ENCODE measurements at regions not wholly inside any gene's neighbourhood (a gene's known extent, or its start where the extent isn't known, plus 50 kb on each side); places are given as distances from the start of the nearest gene placed in this dataset.
A peak's percentile ranks its signal among the peaks of the same experiment; 100 is the strongest.
"Not testable (repeated sequence)": the region's sequence is repeated elsewhere in the genome, so short reads cannot be mapped to it uniquely, and the experiment has no call there.

DNA sequence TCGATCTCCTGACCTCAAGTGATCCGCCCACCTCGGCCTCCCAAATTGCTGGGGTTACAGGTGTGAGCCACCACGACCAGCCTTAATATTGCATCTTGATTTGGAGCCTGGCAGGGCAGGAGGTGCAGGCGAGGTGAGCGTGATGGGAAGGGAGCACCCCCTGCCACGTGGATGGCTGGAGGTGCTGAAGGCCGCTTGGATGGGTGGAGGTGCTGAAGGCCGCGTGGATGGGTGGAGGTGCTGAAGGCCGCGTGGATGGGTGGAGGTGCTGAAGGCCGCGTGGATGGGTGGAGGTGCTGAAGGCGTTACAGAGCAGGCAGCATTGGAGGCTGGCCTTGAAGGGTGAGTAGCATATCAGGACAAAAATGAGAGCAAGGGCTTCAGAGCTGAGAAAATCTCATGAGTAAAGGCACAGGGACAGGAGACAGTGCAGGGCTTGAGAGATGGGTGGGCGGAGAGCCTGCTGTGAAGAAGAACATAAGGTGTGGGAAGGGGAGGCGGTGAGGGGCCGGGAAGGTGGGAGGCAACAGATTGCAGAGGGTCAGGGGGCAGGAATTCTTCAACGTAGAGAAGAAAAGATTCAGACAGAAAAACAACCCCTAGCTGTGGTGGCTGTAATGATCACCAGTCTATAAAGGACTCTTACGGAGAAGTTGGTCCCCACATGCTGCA, 101.7 kb upstream of the SEC14L1 start:
- DNase-seq, result no peak

DNA sequence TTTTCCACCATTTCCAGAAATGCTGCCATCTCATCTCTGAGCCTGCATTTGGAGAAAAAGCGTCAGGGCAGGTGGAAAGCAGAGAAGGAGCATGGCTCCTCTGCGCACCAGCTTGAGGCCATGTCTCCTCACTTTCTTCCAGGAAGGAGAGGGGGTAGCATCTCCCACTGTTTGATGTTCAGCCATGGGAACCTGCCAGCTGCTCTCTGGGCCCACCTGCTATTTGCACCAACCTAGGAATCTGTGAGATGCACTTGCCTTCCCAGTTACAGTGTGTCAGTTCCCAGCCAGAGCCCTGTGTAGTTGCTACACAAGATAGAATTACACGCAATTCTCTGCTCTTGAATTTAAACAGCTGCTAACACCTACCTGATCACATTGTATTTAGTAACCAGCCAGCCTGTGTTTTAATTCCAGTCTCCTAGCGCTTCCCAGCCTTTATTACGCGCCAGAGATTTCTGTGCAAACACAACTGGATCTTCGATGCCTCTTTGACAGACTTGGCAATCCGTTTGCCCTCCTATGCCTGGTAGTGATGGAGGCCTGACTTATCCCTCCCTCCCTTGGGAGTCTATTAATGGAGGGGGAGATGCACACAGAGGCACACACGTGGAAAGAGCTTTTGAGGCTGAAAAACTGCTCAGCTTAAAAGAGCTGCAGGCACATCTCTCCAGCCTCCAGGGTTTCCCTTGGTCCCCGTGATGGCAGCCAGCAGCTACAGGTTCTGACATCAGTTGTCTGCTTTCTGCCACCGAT, 98.1 kb upstream of the SEC14L1 start:
- DNase-seq, result no peak

DNA sequence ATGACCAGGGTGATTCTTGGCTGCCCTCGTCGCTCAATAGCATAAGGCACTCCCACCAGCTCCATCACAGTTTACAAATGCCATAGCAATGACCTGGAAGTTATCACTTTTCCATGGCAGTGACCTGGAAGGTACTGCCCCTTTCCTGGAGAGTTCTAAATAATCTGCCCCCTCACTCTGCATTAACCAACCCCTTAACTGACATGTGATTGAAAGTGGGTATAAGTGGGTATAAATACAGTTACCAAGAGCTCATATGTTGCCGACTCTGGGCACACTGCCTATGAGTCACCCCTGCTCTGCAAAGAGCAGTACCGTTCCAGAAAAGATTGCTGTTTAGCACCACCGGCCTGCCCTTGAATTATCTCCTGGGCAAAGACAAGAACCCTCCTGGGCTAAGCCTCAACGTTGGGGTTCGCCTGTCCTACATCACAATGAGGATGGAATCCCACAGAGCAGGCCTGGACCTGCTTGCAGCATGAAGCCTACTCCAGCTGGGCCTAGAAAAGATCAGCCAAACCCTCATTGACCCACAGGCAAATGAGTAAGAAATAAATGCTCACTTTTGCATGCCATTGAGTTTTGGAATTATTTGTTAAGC, 95.2 kb upstream of the SEC14L1 start:
- no peak for DNase-seq

DNA sequence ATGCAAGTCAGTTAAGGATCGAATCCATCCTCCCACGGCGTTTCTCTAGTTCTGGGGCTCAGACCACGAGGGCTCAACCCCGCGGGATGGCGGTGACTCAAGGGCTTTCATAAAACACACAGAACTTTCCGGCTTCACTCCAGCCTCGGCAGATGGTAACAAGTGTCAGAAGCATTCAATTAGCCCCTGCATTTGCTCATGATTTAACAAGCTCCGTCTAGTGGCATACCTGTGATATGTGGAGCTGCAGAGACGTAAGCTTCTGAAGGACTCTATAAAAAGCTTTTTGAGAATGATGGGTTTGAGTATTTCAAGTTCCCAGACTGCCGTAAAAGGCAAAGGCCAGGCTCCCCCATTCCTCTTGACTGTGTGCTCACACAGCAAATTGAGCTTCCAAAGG, 91.3 kb upstream of the SEC14L1 start:
- no peak for DNase-seq

DNA sequence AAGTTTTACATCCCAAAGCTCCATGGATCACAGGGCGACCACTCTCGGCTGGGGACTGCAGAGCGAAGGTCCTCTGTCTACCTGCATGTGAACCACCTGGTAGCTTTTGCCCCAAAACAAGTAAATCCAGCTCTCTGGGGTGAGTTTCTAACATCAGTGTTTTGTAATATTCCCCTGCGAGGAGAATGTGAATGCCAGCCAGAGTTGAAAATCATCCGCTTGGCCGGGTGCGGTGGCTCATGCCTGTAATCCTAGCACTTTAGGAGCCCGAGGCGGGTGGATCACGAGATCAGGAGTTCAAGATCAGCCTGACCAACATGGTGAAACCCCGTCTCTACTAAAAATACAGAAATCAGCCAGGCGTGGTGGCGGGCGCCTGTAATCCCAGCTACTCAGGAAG, 89.9 kb upstream of the SEC14L1 start:
- DNase-seq, result not testable (repeated sequence)

DNA sequence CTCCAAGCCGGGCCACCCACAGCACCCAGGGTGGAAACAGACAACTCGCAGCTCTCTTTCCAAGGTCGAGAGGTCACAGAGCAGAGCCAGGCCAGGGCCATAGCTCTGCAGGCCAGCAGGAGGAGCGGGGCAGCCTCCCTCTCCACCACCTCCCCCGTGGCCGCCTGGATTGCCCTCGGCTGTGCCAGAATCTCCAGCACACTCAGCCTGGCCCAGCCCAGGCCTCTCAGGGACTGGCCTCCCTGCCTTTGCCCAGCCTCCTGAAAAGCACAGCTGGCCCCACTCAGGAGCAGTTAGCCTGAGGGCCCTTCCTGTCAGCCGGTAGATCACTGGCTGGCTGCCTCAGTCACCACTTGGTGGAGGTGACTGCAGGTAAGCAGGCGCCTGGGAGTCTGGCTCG, 85.8 kb upstream of the SEC14L1 start:
- no peak for DNase-seq

DNA sequence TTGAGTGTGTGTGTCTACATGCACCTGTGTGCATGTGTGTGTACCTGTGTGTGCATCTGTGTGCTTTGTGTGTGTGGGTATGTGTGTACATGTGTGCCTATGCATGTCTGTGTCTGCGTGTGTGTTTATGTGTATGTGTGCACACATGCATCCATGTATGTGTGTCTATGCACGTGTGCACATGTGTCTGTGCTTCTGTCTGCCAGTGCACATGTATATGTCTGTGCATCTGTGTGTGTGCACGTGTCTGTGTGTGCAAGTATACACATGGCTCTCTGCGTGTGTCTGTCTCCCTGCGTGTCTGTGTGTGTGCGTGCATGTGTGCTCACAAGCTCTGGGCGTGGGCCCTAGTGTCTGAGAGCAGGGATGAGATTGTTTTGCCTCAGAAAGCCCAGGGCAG, 85.3 kb upstream of the SEC14L1 start:
- no peak for DNase-seq

DNA sequence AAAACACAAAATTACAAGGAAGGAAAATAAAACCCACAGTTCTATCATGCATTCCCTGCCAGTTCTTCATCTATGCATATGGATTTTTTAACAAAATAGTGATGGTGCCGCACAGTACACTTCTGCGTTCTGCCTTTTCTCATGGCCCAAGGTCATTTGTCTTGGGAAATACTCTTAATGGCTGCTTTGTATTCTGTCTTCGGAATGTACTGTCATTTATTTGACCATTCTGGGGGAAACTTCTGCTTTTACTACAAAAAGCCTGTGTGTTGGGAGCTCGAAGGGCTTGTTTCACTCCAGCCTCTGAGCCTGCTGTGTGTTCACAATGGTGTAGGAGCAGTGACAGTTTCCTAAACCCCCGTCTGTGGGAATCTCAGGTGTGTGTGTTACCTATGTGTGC, 82.8 kb upstream of the SEC14L1 start:
- no peak for DNase-seq

DNA sequence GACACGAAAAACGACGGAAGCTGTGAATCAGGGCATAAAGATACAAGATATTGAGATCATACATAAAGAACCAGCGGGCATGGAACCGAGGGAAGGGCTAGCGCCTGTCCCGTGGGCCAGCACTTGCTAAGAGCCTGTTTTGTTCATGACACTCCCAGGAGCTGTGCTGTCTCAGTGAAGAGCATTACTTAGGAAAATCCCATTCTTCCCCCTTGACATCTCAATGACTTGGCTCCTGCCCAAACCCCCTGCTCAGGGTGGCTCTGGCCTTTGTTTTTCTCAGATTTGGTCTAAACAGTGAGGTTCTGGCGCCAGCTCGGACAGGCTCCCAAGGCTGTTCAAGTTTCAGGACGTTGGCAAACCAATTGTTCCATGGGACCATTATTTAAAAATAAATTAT, 79.1 kb upstream of the SEC14L1 start:
- DNase-seq, result no peak

DNA sequence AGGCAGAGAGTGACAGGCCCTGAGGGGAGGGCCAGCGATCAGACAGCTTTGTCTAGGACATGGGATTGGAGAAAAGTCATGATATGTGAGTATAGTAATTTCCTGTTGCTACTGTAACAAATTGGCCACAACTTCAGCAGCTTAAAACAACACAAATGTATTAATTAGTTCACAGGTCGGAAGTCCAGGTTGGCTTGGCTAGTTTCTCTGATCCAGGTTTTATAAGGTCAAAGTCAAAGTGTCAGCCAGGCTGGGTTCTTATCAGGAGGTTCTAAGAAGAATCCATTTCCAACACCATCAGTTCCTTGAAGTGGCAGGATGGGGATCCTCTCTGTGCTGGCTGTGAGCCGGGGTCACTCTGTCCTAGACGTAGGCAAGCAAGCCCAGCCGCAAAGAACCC, 76.2 kb upstream of the SEC14L1 start:
- DNase-seq, result no peak

DNA sequence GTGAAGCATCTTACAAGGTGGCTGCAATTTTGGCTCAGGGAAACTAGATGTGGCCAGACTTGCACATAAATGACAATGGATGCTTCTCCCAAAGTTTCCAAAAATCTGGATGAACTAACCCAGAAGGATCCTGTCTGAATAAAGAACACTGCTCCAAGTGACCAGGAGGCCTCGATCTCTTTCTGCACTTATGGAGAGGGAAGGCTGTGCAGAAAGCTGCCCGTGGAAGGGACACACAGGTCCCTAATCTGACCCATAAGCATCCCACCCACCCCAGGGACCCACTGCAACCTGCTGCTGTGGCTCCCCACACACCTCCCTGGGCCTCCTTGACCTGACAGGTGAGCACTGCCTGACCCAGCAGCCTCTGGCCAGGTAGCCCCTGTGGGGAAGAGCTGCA, 74.6 kb upstream of the SEC14L1 start:
- no peak for DNase-seq

DNA sequence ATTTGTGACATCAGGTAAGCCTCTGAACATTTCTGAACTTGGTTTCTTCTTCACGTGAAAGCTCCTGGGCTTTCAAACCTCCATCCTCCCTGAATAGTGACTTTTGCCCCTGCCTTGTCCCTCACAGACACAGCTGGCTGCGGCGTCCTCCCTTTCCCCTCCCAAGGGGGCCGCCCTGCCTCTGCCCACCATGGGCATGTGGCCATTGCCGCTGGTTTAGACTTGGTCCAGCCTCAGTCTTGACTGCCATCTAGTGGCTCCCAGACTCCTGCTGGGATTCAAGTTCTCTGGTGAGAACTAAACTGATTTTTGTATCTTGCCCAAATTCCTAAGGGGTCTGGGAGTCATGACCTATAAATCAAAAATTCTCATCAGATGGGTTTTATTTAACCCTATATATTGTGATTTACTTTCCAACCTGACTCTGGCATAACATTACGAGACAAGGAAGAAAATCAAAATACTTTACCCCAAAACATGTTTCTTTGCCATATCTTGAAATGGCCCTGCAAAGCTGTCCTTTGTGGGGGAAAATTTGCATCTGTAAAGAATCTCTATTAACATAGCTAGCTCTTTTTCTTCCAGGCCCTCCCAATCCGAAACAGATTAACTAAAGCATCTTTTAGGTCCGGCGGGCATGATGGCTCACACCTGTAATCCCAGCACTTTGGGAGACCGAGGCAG, 73.9 kb upstream of the SEC14L1 start:
- peak; percentile 50 for DNase-seq

DNA sequence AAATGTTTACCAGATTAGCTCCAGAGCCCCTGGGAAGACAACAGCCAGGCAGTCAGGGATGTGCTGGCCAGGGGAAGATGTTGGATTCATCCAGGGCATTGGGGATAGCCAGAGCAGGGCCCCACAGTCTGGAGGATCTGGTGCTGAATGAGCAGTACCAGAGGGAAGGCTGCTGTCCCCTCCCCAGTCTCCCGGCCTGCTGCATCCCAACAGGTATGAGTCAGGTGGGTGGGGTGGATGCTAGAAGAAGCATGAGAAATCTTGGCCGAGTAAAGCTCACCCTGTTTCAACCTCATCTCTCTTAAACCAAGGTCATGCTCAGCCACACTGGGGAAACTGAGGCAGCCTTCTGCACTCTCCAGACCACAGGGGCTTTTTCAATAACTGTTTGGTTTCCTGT, 71.9 kb upstream of the SEC14L1 start:
- no peak for DNase-seq

DNA sequence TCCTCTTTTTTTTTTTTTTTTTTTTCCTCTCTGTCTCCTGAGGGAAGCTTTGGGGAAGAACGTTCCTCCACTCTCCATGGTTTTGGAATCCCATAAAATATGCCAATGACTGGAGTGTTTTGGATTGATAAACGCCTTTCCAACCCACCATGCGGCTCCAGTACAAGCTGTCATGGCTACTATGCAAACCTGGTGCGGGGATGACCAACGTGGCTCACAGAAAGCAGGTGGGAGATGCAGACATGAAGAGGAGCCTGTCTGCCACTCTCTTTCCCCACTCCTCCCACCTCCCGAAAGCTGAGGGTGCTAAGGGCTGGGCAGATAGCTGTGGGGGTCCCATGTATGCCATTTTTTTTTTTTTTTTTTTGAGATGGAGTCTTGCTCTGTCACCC, 69.9 kb upstream of the SEC14L1 start:
- DNase-seq, result no peak

DNA sequence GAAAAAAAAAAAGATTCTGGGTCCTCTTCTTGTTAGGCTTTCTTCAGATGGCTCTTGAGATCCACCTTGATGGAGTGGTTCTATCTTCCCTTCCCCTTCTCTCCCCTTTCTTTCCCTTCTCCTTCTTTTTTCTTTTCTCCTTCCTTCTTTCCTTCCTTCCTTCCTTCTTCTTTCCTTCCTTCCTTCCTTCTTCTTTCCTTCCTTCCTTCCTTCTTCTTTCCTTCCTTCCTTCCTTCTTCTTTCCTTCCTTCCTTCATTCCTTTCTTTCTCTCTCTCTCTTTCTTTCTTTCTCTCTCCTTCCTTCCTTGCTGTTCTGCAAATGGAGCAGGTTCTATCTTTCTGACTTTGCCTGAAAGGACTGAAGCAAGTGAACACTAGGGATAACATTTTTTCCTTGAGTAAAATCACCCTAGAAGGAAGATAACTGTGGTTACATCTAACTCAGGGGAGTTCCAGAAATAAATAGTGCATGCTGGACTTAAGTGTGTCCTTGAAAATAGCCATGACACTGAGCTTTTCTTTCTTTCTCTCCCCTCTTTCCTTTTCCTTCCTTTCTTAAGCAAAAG, 68.8 kb upstream of the SEC14L1 start:
- DNase-seq, result no peak

DNA sequence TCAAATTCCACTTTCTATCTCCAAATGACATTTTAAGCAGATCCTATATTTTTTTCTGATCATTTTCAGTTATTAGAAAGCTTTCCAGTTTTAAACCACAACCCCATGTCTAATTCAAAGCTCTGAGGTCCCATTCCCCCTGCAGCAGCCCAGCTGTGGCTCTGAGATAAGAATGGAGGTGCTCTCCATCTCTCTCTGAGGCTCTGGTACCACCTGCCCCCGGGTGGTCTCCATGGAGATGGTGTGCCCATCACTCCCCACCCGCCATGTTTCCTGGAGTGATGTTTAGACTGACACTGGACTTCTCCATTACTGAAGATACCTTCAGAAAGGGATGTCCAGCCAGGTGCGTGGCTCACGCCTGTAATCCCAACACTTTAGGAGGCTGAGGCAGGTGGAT, 68.1 kb upstream of the SEC14L1 start:
- DNase-seq, result no peak

DNA sequence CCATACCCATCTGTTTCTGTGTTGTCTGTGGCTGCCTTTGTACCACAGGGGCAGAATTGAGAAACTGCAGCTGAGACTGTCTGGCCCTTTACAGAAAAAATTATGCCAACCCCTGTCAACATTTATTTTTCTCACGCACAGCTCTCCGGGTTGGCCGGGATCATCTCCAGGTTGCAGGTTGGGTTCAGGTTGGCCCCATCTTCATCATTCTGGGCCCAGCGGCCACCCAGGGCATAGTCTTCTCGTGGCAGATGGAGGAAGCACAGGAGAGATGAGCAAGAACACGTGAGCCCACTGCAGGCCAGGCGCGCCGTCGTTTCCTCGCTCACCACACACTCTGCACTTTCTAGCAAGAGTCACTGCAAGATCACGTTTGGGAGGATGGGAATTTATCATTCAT, 66.1 kb upstream of the SEC14L1 start:
- DNase-seq, result no peak

DNA sequence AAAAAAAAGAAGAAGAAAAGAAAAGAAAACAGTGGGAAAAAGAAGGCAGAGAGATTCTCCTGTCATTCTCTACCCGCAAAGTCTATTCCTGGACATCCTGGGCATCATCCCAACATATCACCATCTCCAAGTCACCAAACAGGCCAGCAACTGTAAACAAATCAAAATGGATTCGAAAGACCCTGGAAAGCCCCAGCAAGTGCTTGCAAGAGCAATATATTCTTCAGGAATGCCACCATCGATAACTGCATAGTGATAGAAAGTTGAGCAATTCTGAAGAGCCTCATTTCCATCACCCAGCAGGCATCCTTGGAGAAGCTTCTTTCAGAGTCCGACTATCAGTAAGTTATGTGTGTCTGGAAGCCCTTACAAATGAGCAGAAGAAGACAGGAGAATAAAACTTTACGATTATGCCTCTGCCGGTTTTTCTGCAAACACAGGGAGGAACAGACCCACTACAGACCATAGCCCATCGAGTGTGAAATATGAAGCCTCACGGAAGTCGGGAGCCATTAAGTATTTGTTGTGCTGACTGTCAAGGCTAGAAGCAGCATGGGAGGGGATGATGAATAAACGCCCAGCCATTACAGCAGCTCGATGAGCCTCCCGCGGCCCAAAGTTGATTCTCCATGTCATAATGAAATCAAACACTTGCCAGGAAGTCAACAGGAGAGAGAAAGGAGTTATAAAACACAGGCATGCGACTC, 64.5 kb upstream of the SEC14L1 start:
- no peak for DNase-seq

DNA sequence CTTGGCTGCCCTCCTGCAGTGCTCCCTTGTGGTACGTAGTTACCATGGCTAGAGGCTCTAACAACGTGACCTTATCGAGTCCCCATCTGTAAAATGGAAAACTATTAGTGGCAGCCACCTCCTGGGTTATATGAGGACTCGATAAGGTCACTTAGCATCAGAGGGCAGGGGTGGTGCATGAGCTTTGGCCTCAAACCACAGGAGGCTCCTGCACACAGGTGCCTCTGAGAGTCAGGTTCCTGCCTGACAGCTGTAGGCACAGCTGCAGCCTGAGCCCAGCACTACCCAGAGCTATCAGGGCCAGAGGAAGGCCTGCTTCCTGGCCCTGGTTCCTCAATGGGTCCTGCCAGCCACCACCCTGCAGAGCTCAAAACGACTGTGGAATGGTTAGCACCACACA, 57.2 kb upstream of the SEC14L1 start:
- no peak for DNase-seq

DNA sequence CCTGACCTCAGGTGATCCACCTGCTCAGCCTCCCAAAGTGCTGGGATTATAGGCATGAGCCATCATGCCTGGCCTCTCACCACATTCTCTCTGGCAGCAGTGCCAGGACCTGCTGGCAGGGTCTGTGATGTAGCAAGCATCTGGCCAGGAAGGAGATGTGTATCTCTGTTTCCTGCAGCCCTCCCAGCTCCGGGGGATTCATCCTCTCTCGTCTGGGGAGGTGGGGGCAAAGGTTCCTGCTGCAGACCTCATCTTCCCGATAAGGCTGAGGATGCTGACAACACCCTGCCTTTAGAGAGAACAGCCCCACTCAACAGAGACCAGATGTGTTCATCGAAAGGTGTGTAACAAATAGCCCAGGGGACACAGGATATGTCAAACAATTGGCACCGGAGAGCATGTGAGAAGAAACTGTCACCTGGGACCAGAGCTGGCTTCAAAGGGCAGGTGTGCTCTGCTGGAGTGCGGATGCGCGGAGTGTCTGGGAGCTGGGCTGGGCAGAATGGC, 54.8 kb upstream of the SEC14L1 start:
- no peak for DNase-seq

DNA sequence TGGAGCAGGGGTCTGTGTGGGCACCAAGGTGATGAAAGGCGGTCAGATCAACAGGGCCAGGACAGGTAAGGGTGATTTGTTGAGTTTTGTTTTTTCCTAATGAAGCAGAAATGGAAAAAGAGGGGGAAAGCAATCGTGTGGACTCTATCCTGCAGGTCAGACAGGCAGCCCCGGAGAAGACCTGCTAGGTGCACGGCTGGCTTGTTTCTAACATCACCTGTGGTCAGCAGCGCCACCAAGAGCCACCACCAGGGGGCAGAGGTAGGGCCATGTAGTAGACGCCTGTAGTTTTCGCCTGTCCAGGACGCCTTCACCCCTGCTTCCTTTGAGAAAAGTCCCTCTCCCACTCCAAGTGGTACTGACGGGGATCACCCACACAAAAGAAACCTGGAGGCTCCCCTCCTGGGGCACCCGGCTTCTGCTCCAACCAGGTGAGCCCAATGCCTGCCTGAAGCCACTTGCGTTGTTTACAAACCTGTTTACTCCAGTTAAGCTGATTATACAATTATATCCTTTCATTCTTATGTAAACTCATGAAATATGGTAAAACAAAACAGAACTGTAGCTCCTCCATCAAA, 54.2 kb upstream of the SEC14L1 start:
- peak; percentile 89 for DNase-seq
